ENCODE measurements at regions not wholly inside any gene's neighbourhood (a gene's known extent, or its start where the extent isn't known, plus 50 kb on each side); places are given as distances from the start of the nearest gene placed in this dataset.

- TF ChIP-seq CTCF (IDR thresholded peaks at IDR 0.05) (no peak), POLR2A (IDR thresholded peaks at IDR 0.05) (no peak)
Measured at GRCh38 chr5:174547814-174548213, 176.6 kb upstream of the MSX2 start.

Data from body of pancreas (tissue), 4 donors.